IMR-90 (cell line): ENCODE measurements at regions not wholly inside any gene's neighbourhood (a gene's known extent, or its start where the extent isn't known, plus 50 kb on each side); places are given as distances from the start of the nearest gene placed in this dataset.

Source experiments
- BHLHE40 ChIP-seq: fragments of 150-350 bp; IDR thresholded peaks from 2 replicates; pipeline ENCODE4 v1.6.1; 2016; ENCODE audit warnings: mild to moderate bottlenecking, low read depth, low read length
- CEBPB ChIP-seq: IDR thresholded peaks from 2 replicates; pipeline ENCODE4 v1.6.1; 2012; ENCODE audit warnings: low read depth, low read length, improper control_type of control experiment
- CHD1 ChIP-seq: IDR thresholded peaks from 2 replicates; pipeline ENCODE4 v1.6.1; 2012; ENCODE audit warnings: low read depth, low read length, improper control_type of control experiment
- FOS ChIP-seq: fragments of 150-350 bp; IDR thresholded peaks from 2 replicates; pipeline ENCODE4 v1.6.1; 2016; ENCODE audit warnings: low read depth, low read length
- MAZ ChIP-seq: IDR thresholded peaks from 2 replicates; pipeline ENCODE4 v1.6.1; 2012; ENCODE audit warnings: low read depth, mild to moderate bottlenecking, low read length, improper control_type of control experiment, moderate library complexity, borderline replicate concordance
- MXI1 ChIP-seq: IDR thresholded peaks from 2 replicates; pipeline ENCODE4 v1.6.1; 2012; ENCODE audit warnings: low read depth, mild to moderate bottlenecking, low read length, moderate library complexity, borderline replicate concordance
- POLR2A ChIP-seq: IDR thresholded peaks from 2 replicates; pipeline ENCODE4 v1.6.1; 2012; ENCODE audit warnings: mild to moderate bottlenecking, low read depth, low read length
- RAD21 ChIP-seq: IDR thresholded peaks from 2 replicates; pipeline ENCODE4 v1.6.1; 2012; ENCODE audit warnings: low read length, improper control_type of control experiment
- RCOR1 ChIP-seq: IDR thresholded peaks from 2 replicates; pipeline ENCODE4 v1.6.1; 2012; ENCODE audit warnings: mild to moderate bottlenecking, low read length, improper control_type of control experiment; ENCODE audit not compliant: insufficient replicate concordance
- SMC3 ChIP-seq: fragments of 150-350 bp; IDR thresholded peaks from 2 replicates; pipeline ENCODE4 v1.6.1; 2016; ENCODE audit warnings: low read depth, mild to moderate bottlenecking, antibody characterized with exemption, low read length, moderate library complexity
- TF ChIP-seq, protein P1 (sequence below): conservative IDR thresholded peaks from 2 replicates; pipeline ENCODE4 v1.5.1; 2012; ENCODE audit warnings: mild to moderate bottlenecking, low read depth, low read length, improper control_type of control experiment
- TF ChIP-seq, protein P2 (sequence below): fragments of 150-350 bp; IDR thresholded peaks from 2 replicates; pipeline ENCODE4 v1.6.1; 2016; ENCODE audit warnings: low read depth, mild to moderate bottlenecking, low read length, moderate library complexity, borderline replicate concordance

DNA sequence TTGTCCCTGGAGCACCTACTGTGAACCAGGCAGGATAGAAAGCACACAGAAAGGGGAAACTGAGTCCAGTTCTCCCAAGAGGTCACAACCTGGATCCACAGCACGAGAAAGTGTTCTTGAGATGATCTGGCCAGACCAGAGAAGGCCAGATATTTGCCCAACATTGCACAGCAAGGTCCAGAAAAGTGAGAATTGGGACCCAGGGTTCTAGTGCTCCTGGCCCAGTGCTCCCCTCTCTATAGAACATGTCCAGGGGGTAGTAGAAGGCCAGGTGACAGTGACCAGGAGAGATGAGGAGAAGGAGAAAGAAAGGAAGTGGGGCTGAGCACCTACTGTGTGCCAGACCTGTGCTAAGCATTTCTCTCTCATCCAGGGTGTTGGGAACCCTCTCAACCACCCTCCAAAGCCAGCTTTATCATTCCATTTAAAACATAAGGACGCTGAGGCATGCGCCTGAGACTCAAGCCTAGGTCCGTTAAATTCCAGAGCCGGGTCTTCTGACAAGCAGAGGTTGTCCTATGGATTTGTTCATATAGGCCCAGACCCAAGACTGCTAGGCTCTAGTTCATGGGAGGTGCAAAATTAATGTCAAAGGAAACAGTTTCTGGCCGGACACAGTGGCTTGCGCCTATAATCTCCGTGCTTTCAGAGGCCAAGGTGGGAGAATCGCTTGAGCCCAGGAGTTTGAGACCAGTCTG is 128.7 kb downstream of the MN1 start:
- TF ChIP-seq POLR2A = no peak
- TF ChIP-seq, protein P1, sequence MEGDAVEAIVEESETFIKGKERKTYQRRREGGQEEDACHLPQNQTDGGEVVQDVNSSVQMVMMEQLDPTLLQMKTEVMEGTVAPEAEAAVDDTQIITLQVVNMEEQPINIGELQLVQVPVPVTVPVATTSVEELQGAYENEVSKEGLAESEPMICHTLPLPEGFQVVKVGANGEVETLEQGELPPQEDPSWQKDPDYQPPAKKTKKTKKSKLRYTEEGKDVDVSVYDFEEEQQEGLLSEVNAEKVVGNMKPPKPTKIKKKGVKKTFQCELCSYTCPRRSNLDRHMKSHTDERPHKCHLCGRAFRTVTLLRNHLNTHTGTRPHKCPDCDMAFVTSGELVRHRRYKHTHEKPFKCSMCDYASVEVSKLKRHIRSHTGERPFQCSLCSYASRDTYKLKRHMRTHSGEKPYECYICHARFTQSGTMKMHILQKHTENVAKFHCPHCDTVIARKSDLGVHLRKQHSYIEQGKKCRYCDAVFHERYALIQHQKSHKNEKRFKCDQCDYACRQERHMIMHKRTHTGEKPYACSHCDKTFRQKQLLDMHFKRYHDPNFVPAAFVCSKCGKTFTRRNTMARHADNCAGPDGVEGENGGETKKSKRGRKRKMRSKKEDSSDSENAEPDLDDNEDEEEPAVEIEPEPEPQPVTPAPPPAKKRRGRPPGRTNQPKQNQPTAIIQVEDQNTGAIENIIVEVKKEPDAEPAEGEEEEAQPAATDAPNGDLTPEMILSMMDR = no peak
- TF ChIP-seq RCOR1 = no peak
- TF ChIP-seq BHLHE40 = no peak
- TF ChIP-seq CEBPB = no peak
- TF ChIP-seq SMC3 = no peak
- TF ChIP-seq MXI1 = no peak
- TF ChIP-seq MAZ = no peak
- TF ChIP-seq CHD1 = no peak
- no peak for TF ChIP-seq FOS
- TF ChIP-seq RAD21 = no peak
- TF ChIP-seq, protein P2, sequence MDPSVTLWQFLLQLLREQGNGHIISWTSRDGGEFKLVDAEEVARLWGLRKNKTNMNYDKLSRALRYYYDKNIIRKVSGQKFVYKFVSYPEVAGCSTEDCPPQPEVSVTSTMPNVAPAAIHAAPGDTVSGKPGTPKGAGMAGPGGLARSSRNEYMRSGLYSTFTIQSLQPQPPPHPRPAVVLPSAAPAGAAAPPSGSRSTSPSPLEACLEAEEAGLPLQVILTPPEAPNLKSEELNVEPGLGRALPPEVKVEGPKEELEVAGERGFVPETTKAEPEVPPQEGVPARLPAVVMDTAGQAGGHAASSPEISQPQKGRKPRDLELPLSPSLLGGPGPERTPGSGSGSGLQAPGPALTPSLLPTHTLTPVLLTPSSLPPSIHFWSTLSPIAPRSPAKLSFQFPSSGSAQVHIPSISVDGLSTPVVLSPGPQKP = no peak
